Prostate gland (tissue), 2 donors: ENCODE measurements at regions not wholly inside any gene's neighbourhood (a gene's known extent, or its start where the extent isn't known, plus 50 kb on each side); places are given as distances from the start of the nearest gene placed in this dataset.

ENCODE experiments used
- POLR2AphosphoS5 ChIP-seq: sonication (generic); formaldehyde crosslinking; IDR thresholded peaks from one replicate; pipeline ENCODE4 v1.6.1; 2017; ENCODE audit warnings: antibody characterized with exemption
- TF ChIP-seq, protein P1 (sequence below), 4 experiments: fragments of 200-600 bp in 2 of 4; fragments of 450-650 bp in 2 of 4; sonication (generic) in 2 of 4; IDR thresholded peaks; 1 replicate in 3 of 4; 2 replicates in 1 of 4; pipeline ENCODE4 v1.5.1; 2016 to 2019; ENCODE audit warnings: antibody characterized with exemption in 4 of 4, mild to moderate bottlenecking in 2 of 4, moderate library complexity in 2 of 4

DNA sequence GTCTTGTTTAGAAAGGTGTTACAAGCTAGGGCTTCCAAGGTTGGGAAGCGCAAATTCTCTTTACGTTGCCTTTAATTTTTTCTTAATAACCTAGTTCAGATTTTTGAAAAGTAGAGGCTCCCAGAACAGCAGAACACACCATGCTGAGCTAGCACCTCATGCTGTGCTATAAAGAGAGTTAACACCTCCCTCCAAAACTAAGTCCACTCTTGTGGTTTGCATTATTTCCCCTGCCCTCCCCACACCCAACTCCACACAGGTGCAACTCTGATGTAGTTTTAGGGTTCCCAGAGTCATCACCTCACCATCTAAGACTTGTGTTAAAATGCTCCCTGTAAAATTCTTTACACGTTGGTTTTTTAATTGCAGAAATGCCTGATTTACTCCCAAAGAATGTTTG, 459.4 kb upstream of the JARID2 start:
- TF ChIP-seq, protein P1, sequence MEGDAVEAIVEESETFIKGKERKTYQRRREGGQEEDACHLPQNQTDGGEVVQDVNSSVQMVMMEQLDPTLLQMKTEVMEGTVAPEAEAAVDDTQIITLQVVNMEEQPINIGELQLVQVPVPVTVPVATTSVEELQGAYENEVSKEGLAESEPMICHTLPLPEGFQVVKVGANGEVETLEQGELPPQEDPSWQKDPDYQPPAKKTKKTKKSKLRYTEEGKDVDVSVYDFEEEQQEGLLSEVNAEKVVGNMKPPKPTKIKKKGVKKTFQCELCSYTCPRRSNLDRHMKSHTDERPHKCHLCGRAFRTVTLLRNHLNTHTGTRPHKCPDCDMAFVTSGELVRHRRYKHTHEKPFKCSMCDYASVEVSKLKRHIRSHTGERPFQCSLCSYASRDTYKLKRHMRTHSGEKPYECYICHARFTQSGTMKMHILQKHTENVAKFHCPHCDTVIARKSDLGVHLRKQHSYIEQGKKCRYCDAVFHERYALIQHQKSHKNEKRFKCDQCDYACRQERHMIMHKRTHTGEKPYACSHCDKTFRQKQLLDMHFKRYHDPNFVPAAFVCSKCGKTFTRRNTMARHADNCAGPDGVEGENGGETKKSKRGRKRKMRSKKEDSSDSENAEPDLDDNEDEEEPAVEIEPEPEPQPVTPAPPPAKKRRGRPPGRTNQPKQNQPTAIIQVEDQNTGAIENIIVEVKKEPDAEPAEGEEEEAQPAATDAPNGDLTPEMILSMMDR (IDR thresholded peaks at IDR 0.05): no peak
- no peak for TF ChIP-seq POLR2AphosphoS5
